RWPE1 (cell line): ENCODE measurements at regions not wholly inside any gene's neighbourhood (a gene's known extent, or its start where the extent isn't known, plus 50 kb on each side); places are given as distances from the start of the nearest gene placed in this dataset.

ENCODE experiments used
- CTCF ChIA-PET: fragments of 350-600 bp; sonication (Branson Sonifier 250); formaldehyde crosslinking; extraction: SDS; loops from one replicate; lab custom pipeline; 2021; lab: Yijun Ruan, JAX
- POLR2A ChIA-PET: fragments of 400-600 bp; formaldehyde crosslinking; extraction: SDS; loops from one replicate; lab custom pipeline; 2020; ENCODE audit warnings: antibody characterized with exemption; ENCODE audit not compliant: low non-redundant PET; lab: Yijun Ruan, JAX
- DNase-seq: peaks from one replicate; pipeline ENCODE4 v3.0.0; 2012; ENCODE audit warnings: low spot score
- H3K27ac ChIP-seq: fragments of 450-650 bp; 2 replicates; pipeline ENCODE4 v1.5.1; 2017
- CTCF ChIP-seq: fragments of 450-650 bp; conservative IDR thresholded peaks from 2 replicates; pipeline ENCODE4 v1.5.1; 2017; ENCODE audit warnings: low read depth, mild to moderate bottlenecking

- ChIA-PET POLR2A (no interaction called here), CTCF (interaction anchor here (1.2 kb wide), 1 partner anchor 11 kb away, joined by 3 read pairs; no protein-coding TSS in a partner anchor)
- no peak for DNase-seq
- TF ChIP-seq CTCF = no peak
- H3K27ac ChIP-seq = peak overlapping the region; percentile 75
These were observed 116.5 kb upstream of the MSX2 start for GRCh38 chr5:174607916-174608315.

GRCh38 chr5:174608631-174609097 lies 115.7 kb upstream of the MSX2 start:
- peak; percentile 78 for DNase-seq
- H3K27ac ChIP-seq = peak overlapping the region; percentile 75
- CTCF ChIA-PET = no interaction called here

GRCh38 chr5:174609116-174609515 lies 115.3 kb upstream of the MSX2 start:
- POLR2A ChIA-PET = no interaction called here
- CTCF ChIA-PET = interaction anchor here (0.6 kb wide), 1 partner anchor 143 kb away, joined by 3 read pairs; no protein-coding TSS in a partner anchor
- peak; percentile 32 for DNase-seq
- H3K27ac ChIP-seq = peak overlapping the region; percentile 75
- TF ChIP-seq CTCF = no peak

More at GRCh38 chr5:174608631-174609097, 115.7 kb upstream of the MSX2 start:
- no peak for TF ChIP-seq CTCF
- POLR2A ChIA-PET = no interaction called here

GRCh38 chr5:174610968-174611367 lies 113.4 kb upstream of the MSX2 start:
- ChIA-PET POLR2A (no interaction called here), CTCF (interaction anchor here (0.6 to 1.1 kb wide), 2 partner anchors 18 to 22 kb away, joined by 3 read pairs; no protein-coding TSS in a partner anchor)
- TF ChIP-seq CTCF = no peak
- H3K27ac ChIP-seq = no peak overlapping the region
- DNase-seq = peak; percentile 72

- no peak overlapping the region for H3K27ac ChIP-seq
- ChIA-PET CTCF (no interaction called here), POLR2A (no interaction called here)
- DNase-seq = peak; percentile 33
- TF ChIP-seq CTCF = no peak
These were observed 111.7 kb upstream of the MSX2 start for GRCh38 chr5:174612686-174613085.

- POLR2A ChIA-PET = no interaction called here
These were observed 109.8 kb upstream of the MSX2 start for GRCh38 chr5:174614500-174615135.

More at GRCh38 chr5:174614500-174615135, 109.8 kb upstream of the MSX2 start:
- TF ChIP-seq CTCF = no peak
- DNase-seq = no peak
- CTCF ChIA-PET = interaction anchor here (0.6 to 0.9 kb wide), 4 partner anchors 8 to 897 kb away, joined by 4 to 7 read pairs (median 4); no protein-coding TSS in a partner anchor
- no peak overlapping the region for H3K27ac ChIP-seq
